Activated naive CD8-positive, alpha-beta T cell treated with anti-CD3 and anti-CD28 coated beads, Interleukin-2, amount 10 ng/mL, durations not matched to agents 7 days and 5 days (primary cell): ENCODE measurements at regions not wholly inside any gene's neighbourhood (a gene's known extent, or its start where the extent isn't known, plus 50 kb on each side); places are given as distances from the start of the nearest gene placed in this dataset.

Experiments used
- ATAC-seq: fragments of 150-1000 bp; cut with Tn5 transposase; one replicate; pipeline ENCODE4 v1.10.0; 2021; ENCODE audit warnings: low read depth, moderate library complexity
- POLR2A ChIA-PET: fragments of 350-600 bp; sonication (Branson Sonifier 250); formaldehyde crosslinking; loops from one replicate; lab custom pipeline; 2021; ENCODE audit warnings: antibody characterized with exemption; lab: Charles Lee
- DNase-seq: peaks from one replicate; pipeline ENCODE4 v3.0.0; 2021
- H3K27ac Mint-ChIP-seq: one replicate; pipeline ENCODE4 v1.8.0; 2022; ENCODE audit warnings: mild to moderate bottlenecking, mixed read lengths
- H3K27me3 Mint-ChIP-seq: one replicate; pipeline ENCODE4 v1.8.0; 2022; ENCODE audit warnings: mild to moderate bottlenecking, moderate library complexity, mixed read lengths
- H3K36me3 Mint-ChIP-seq: one replicate; pipeline ENCODE4 v1.8.0; 2021; ENCODE audit warnings: mild to moderate bottlenecking, mixed read lengths
- H3K4me1 Mint-ChIP-seq: one replicate; pipeline ENCODE4 v1.8.0; 2021; ENCODE audit warnings: mixed read lengths
- H3K4me3 Mint-ChIP-seq: one replicate; pipeline ENCODE4 v1.8.0; 2022; ENCODE audit warnings: mild to moderate bottlenecking, moderate library complexity, mixed read lengths
- H3K9me3 Mint-ChIP-seq: one replicate; pipeline ENCODE4 v1.8.0; 2021; ENCODE audit warnings: mixed read lengths

GRCh38 chr5:180439911-180440769, 54.0 kb upstream of the CNOT6 start:
- Mint-ChIP-seq H3K27ac (no peak overlapping the region), H3K36me3 (no peaks in the 10 kb centered on the region), H3K9me3 (no peaks in the 10 kb centered on the region), H3K4me1 (peaks cover 2% of the 10 kb centered on the region), H3K27me3 (peaks cover 9% of the 10 kb centered on the region), H3K4me3 (no peak overlapping the region)
- POLR2A ChIA-PET, result no interaction called here
- no peak for ATAC-seq
- no peak for DNase-seq

GRCh38 chr5:180441564-180442051, 52.6 kb upstream of the CNOT6 start:
- Mint-ChIP-seq H3K9me3 (peaks cover 2% of the 10 kb centered on the region), H3K36me3 (no peaks in the 10 kb centered on the region), H3K27me3 (peaks cover 9% of the 10 kb centered on the region), H3K27ac (no peak overlapping the region), H3K4me1 (peaks cover 2% of the 10 kb centered on the region), H3K4me3 (no peak overlapping the region)
- ATAC-seq, result no peak
- POLR2A ChIA-PET, result no interaction called here
- no peak for DNase-seq
